Lung (tissue), 11 donors: ENCODE measurements at regions not wholly inside any gene's neighbourhood (a gene's known extent, or its start where the extent isn't known, plus 50 kb on each side); places are given as distances from the start of the nearest gene placed in this dataset.

ENCODE experiments used
- ATAC-seq: fragments of 200-7000 bp; cut with Tn5 transposase; one replicate; pipeline ENCODE4 v1.9.1; 2020; ENCODE audit warnings: moderate number of reproducible peaks; ENCODE audit not compliant: insufficient read depth, low FRiP score
- DNase-seq, 3 donors: peaks; one replicate each; pipeline ENCODE4 v3.0.0-alpha.2; 2013 to 2017
- H3K27ac ChIP-seq, 2 donors: one replicate each; pipeline ENCODE4 v1.5.1; 2013; ENCODE audit warnings: mild to moderate bottlenecking in 2 of 2, moderate library complexity in 2 of 2, control low read depth in 1 of 2, inconsistent platforms in 1 of 2, low read depth in 1 of 2, low read length in 1 of 2
- H3K27me3 ChIP-seq, 3 donors: one replicate each; pipeline ENCODE4 v1.5.1; 2013; ENCODE audit warnings: low read length in 2 of 3; ENCODE audit not compliant: control insufficient read depth in 3 of 3, insufficient read depth in 3 of 3
- H3K36me3 ChIP-seq, 4 donors: one replicate each; pipeline ENCODE4 v1.5.1; 2013; ENCODE audit warnings: low read length in 4 of 4, mild to moderate bottlenecking in 1 of 4, moderate library complexity in 1 of 4; ENCODE audit not compliant: control insufficient read depth in 4 of 4, insufficient read depth in 4 of 4
- H3K4me1 ChIP-seq, 5 donors: one replicate each; pipeline ENCODE4 v1.5.1; 2013; ENCODE audit warnings: low read length in 5 of 5, mild to moderate bottlenecking in 2 of 5, moderate library complexity in 1 of 5; ENCODE audit not compliant: control insufficient read depth in 5 of 5, insufficient read depth in 5 of 5
- H3K4me3 ChIP-seq: one replicate; pipeline ENCODE4 v1.5.1; 2013; ENCODE audit warnings: mild to moderate bottlenecking, control low read depth, moderate library complexity
- H3K9ac ChIP-seq, 2 donors: one replicate each; pipeline ENCODE4 v1.5.1; 2013; ENCODE audit warnings: low read length in 2 of 2, control low read depth in 1 of 2; ENCODE audit not compliant: insufficient read depth in 1 of 2
- H3K9me3 ChIP-seq, 4 donors: one replicate each; pipeline ENCODE4 v1.5.1; 2013; ENCODE audit warnings: low read length in 3 of 4, mild to moderate bottlenecking in 1 of 4, moderate library complexity in 1 of 4; ENCODE audit not compliant: control insufficient read depth in 4 of 4, insufficient read depth in 3 of 4
- CTCF ChIP-seq: IDR thresholded peaks from 2 replicates; pipeline ENCODE4 v1.5.1; 2012; ENCODE audit warnings: mild to moderate bottlenecking; ENCODE audit errors: control extremely low read depth, extremely low read depth
- WGBS, 2 donors: extraction: QIAGEN DNeasy Blood & Tissue Kit; methylation state at CpG; one replicate each; pipeline ENCODE4 v1.1.7; 2013; 5-methylcytosine and 5-hydroxymethylcytosine counted together
- donor health status: control.
- donor health status: control.
- donor health status: Bipolar disorder and iron deficiency.
- donor health status: healthy.
- donor health status: DM: yes; HTN: yes; CAD: no.

- no peak for TF ChIP-seq CTCF
- 81 to 85% methylated on average over 9 of the region's 9 CpGs for WGBS, 2 donors
- H3K4me3 ChIP-seq, result no peak overlapping the region
- H3K36me3 ChIP-seq, result no peaks in the 10 kb centered on the region
- no peaks in the 10 kb centered on the region for H3K9me3 ChIP-seq
- peaks cover 0 to 7% (median 0%) of the 10 kb centered on the region in 5 donors for H3K4me1 ChIP-seq
- no peak overlapping the region for H3K9ac ChIP-seq
- ATAC-seq, result peak; percentile 34
- no peaks in the 10 kb centered on the region for H3K27me3 ChIP-seq
- peak in 1 of 3 donors; percentile 52 for DNase-seq
- H3K27ac ChIP-seq, result no peak overlapping the region
Measured at GRCh38 chr10:3946234-3947229, 161.5 kb upstream of the KLF6 start.

- H3K27me3 ChIP-seq, result no peaks in the 10 kb centered on the region
- WGBS, 2 donors, result 91 to 93% methylated on average over 5 of the region's 5 CpGs
- H3K9ac ChIP-seq, result no peak overlapping the region
- DNase-seq (no peak), ATAC-seq (no peak)
- H3K4me1 ChIP-seq, result peaks cover 0 to 7% (median 0%) of the 10 kb centered on the region in 5 donors
- H3K4me3 ChIP-seq, result no peak overlapping the region
- no peak overlapping the region for H3K27ac ChIP-seq
- no peaks in the 10 kb centered on the region for H3K36me3 ChIP-seq
- TF ChIP-seq CTCF, result no peak
- H3K9me3 ChIP-seq, result no peaks in the 10 kb centered on the region
Measured at GRCh38 chr10:3945026-3945425, 160.0 kb upstream of the KLF6 start.

- no peak for ATAC-seq
- H3K4me1 ChIP-seq, result peaks cover 0 to 5% (median 0%) of the 10 kb centered on the region in 5 donors
- no peak overlapping the region for H3K9ac ChIP-seq
- H3K36me3 ChIP-seq, result no peaks in the 10 kb centered on the region
- no peak overlapping the region for H3K27ac ChIP-seq
- TF ChIP-seq CTCF, result no peak
- no peaks in the 10 kb centered on the region for H3K27me3 ChIP-seq
- no peak for DNase-seq
- 98 to 100% methylated on average over 2 of the region's 2 CpGs for WGBS, 2 donors
- H3K4me3 ChIP-seq, result no peak overlapping the region
- H3K9me3 ChIP-seq, result no peaks in the 10 kb centered on the region
Measured at GRCh38 chr10:3944591-3944990, 159.6 kb upstream of the KLF6 start.
